ENCODE measurements at regions not wholly inside any gene's neighbourhood (a gene's known extent, or its start where the extent isn't known, plus 50 kb on each side); places are given as distances from the start of the nearest gene placed in this dataset.
A peak's percentile ranks its signal among the peaks of the same experiment; 100 is the strongest.

GRCh38 chr13:73428137-73428536, 369.3 kb downstream of the KLF5 start:
- no peak for DNase-seq

- no peak for DNase-seq
These were observed 364.2 kb downstream of the KLF5 start for GRCh38 chr13:73422973-73423372.

DNA sequence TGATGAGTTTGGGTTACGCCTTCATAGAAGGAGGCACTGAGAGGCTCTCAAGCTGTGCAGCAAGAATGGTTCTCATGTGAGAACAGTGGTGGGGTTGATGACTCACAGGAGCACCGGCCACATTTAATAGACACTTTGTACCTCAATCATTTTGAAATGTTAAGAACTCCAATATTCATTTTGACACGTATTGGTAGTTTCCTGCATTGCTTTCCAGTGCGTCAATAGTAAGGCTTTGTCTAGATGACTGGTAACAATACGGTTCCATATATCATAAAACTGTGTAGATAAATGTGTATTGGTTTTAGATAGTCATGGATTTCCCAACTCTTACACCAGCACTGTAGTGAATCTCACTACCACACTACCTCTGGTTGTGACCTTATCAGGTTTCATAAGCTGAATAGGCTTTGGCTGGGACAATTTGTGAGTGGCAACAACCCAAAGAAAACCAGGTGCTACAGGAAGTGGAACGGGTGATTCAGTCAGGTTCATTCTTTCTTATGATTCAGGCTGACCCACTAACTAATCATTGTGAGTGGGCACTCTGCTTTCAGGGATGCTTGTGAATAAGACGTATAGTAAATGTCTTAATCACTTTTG, 362.6 kb downstream of the KLF5 start:
- no peak for DNase-seq

GRCh38 chr13:73419186-73419585, 360.4 kb downstream of the KLF5 start:
- DNase-seq = no peak

- peak in 3 of 4 experiments; percentile 4 to 28 (median 19) for DNase-seq
These were observed 358.3 kb downstream of the KLF5 start for GRCh38 chr13:73417012-73417615.

GRCh38 chr13:73416093-73416492, 357.3 kb downstream of the KLF5 start:
- DNase-seq = no peak

DNA sequence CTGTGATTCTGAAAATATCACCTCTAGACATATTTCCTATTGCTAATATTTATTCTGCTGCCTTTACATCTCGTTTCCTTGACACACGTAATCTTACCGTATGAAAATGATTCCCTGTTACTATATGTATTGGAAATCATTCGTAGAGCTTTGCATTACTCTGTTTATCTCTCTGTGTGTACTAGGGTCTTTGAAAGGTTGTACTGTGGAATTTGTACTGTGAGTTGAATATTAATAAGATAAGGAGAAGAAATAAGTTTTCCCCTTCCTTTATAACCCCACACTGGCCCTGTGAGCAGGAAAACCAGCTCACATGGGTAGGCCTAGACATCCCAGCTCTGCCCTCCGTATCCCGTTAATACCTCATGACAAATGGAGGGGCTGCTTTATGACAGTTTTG, 354.9 kb downstream of the KLF5 start:
- DNase-seq = no peak

- no peak for DNase-seq
These were observed 354.1 kb downstream of the KLF5 start for GRCh38 chr13:73412933-73413332.

GRCh38 chr13:73411067-73411809, 352.4 kb downstream of the KLF5 start:
- DNase-seq = no peak

DNA sequence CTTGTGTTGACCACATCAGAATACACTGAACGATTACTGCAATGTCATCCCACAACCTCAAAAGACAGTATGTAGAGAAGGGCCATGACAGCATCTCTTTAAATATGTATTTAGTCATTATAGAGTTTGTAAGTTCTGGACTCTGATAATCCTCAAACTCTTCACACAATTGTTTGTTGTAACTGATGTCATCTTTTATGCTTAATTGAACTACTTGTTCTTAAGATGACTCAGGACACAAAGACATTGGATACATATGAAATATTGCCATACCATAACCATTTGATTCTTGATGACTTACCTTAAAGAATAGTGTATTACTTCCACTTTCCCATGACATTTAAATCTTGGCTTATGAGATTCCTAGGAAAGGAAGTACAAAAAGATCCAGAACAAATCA, 347.6 kb downstream of the KLF5 start:
- no peak for DNase-seq

DNA sequence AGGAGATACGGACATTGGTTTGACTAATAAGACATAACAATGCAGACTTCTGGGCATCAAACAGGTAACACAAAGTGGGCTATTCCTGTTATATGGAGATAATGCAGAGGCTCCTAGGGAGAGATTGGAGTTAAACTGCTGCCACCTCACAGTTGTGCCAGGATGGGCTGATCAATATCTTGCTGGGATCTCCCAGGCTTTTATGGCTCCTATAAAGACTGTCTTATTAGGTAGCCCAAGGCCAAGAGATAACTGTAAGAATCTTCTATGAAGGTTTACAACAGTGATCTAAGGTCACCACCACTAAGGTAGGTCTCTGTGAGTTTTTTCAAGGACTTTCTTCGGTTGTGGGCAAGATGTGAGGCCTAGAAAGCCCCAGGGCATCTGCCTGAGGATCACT, 345.8 kb downstream of the KLF5 start:
- no peak for DNase-seq

DNA sequence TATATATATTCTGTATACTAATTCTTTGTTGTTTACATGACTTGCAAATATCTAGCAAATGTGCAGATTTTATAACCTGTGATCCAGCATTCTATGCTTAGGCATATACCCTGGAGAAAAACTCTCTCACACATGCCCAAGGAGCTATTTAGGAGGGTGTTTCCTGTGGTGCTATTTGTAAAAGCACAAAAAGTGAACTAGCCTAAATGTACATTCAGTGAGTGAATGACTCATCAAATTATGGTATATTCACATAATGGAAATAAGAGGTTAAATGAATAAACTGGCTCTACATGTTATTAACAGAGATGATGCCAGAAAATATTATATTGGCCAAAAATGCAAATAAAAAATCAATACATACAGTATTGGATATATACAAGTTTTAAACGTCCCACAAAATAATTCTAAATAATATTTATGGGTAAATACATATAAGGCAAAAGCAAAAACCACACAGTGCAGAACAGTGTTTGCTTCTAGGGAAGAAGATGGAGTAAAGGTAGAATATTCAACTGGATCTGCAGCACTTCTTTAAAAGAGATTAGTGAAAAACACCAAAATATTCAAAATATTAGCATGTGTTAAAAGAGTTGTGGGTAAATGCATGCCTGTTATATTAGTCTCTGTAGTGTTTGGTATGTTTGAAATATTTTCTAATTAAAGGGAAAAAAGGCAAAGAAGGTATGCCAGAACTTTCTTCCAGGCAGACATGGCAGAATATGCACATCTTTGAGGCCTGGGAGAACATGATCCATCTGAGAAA, 344.7 kb downstream of the KLF5 start:
- no peak for DNase-seq

DNA sequence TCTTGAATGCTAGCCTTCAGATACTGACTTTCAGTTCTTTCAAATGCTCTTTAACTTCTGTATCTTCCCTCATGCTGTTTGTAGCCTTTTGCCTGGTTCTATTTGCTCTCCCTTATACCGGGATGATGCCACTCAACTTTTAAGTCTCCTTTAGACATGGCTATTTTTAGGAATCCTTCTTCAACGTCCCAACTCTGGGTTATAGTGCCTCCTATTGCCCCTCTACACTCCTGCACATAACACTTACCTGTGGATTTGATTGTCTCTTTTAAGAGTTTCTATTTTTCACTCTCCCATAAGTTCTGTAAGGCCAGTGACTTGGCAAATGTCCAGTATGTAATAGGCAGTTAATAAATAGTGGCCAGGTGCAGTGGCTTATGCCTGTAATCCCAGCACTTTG, 343.0 kb downstream of the KLF5 start:
- no peak for DNase-seq

DNA sequence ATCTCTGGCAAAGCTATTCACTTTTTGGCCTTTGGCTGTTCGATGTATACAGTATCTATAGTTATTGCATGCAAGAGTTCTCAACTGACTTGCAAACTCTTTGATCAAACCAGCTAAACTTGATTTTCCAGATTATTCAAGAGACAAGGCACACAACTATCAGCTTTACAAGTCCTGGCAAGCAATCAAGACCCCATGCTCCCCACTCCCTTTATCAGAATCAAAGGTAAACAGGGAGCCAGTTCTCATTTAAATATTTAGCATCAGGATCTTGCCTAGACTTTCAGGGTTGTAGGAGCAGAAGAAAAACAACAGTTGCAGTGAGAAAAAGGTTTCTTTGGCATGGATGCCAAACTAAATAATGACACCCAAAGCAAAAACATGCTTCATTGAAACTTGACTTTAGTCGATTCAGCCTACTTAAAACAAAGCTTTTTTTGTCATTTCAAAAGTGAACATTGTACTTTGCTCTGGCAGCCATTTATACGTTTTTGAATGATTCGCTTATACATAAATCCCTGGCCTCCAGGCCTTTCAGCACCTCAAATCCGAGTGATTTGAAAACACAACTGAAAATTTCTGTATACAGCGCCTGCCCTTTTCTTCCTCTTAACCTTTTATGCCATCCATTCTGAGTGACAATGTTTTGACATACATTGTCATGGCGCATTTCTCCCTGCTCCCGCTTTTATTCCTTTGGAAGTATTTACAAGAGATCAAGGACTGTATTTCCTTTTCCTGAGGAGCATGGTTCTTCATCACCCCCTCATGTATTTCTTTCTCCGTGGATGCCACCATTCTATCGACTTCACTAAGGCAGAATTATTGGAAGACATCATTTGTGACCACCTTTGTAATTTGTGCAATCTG, 340.8 kb downstream of the KLF5 start:
- DNase-seq = no peak

DNA sequence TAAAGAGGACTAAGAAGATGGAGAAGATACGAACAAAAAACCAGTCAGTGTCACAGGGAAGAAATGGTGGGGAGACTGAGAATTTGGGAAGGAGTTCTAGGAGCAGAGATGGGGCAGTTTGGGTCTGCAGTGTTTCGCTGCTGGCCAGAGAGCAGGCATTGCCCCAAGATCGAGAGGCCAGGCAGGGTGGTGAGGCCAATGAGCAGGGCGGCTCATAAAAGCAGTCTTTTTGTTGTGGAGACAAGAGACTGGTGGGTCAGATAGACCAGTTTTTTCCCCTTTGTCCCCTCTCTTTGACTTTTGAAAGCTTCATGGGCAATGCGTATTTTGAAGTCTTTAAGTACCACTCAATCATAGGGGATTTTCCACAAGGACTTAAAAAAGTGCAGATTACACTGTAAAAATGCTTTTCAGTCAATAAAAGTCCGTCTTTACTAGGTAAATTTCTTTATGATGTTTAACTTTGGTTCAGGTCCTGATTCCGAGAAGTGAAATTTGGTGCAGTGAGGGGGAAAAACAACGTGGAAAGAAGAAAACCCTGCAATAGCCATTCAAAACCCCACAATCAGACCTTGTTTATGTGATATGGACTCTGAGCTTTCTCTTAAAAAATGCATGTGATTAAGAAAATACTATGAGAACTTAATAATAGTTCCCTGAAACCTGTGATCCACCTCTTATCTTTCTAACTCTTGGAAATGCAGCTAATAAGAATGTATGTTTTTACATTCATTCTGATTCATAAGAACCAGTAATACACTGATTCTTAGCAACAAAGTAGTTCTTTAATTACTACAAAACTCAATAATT, 338.9 kb downstream of the KLF5 start:
- DNase-seq = no peak

- no peak for DNase-seq
These were observed 335.3 kb downstream of the KLF5 start for GRCh38 chr13:73394066-73394465.

GRCh38 chr13:73390100-73390499, 331.3 kb downstream of the KLF5 start:
- no peak for DNase-seq

DNA sequence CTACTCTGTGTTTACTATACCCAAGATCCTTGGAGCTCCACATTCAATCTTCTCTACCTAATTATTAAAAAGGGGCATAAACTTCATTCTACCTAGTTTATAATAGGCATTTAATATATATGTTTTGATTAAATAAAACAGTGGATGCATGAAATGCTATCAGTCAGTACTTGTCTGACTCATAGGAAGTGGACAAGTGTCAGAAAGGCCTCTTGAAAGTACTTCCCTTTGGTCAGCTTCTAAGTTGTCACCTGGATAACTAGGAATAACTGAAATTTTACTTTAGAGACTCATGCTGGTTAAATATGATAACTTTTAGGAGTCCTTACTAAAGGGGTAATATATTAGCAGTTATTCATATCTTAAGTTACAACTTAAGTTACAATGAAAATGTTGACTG, 329.8 kb downstream of the KLF5 start:
- no peak for DNase-seq

DNA sequence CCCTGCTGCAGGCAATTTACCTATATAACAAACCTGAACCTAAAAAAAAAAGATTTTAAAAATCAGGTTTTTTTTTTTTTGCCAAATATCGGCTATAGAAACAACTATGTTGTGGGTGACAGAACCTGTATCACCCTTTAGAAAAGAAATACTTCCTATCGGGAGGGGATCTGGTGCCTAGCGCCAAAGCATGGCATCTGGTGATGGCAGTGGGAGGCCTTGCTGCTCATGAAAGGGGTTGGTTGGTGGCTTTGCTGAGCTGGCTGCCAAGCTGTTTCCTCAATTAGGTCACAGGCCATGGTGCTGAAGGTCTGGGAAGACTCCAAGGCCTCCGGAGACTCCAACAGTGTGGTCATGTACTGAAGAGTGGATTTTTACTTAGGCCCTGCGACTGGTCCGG, 328.5 kb downstream of the KLF5 start:
- no peak for DNase-seq

DNA sequence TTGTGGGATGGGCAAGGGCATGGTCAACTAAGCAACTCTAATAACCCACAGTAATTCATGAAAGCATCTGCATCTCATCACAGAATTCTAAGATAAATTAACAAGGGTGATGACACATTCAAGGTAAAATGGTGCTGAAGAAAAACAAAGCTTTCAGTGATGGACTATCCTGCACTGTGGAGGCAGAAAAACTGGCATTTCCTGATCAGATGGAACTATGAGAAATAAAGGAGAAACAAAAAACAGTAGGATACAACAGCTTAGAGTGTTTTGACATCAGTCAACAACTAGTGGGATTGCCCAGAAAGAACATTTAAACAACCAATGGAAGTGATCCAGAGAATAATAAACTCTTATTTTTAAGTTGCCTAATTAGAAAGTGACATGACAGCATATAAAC, 327.0 kb downstream of the KLF5 start:
- DNase-seq = no peak
